HEK293T (cell line): ENCODE measurements at regions not wholly inside any gene's neighbourhood (a gene's known extent, or its start where the extent isn't known, plus 50 kb on each side); places are given as distances from the start of the nearest gene placed in this dataset.

ENCODE experiments used
- CTCF ChIA-PET: fragments of 350-600 bp; formaldehyde crosslinking; extraction: SDS; loops from one replicate; lab custom pipeline; 2021; ENCODE audit warnings: antibody characterized with exemption, inconsistent platforms; lab: Yijun Ruan, JAX
- POLR2A ChIA-PET: fragments of 350-600 bp; formaldehyde crosslinking; extraction: SDS; loops from one replicate; lab custom pipeline; 2020; ENCODE audit warnings: antibody characterized with exemption, inconsistent platforms; lab: Yijun Ruan, JAX
- DNase-seq: peaks from one replicate; pipeline ENCODE4 v3.0.0; 2012; ENCODE audit warnings: mixed read lengths; ENCODE audit errors: extremely low spot score
- ARNT ChIP-seq: fragments of 450-650 bp; IDR thresholded peaks from 2 replicates; pipeline ENCODE4 v1.6.1; 2017; ENCODE audit warnings: mild to moderate bottlenecking
- BHLHE40 ChIP-seq: fragments of 450-650 bp; IDR thresholded peaks from 2 replicates; pipeline ENCODE4 v1.6.1; 2016; ENCODE audit warnings: mild to moderate bottlenecking, moderate library complexity, borderline replicate concordance
- CTBP1 ChIP-seq: fragments of 450-650 bp; IDR thresholded peaks from 2 replicates; pipeline ENCODE4 v1.6.1; 2016; ENCODE audit warnings: borderline replicate concordance
- ELF4 ChIP-seq: fragments of 450-650 bp; IDR thresholded peaks from 2 replicates; pipeline ENCODE4 v1.6.1; 2017; ENCODE audit warnings: antibody characterized with exemption
- FOXA1 ChIP-seq: fragments of 450-650 bp; IDR thresholded peaks from 2 replicates; pipeline ENCODE4 v1.6.1; 2016; ENCODE audit warnings: mild to moderate bottlenecking
- FOXK2 ChIP-seq: fragments of 450-650 bp; IDR thresholded peaks from 2 replicates; pipeline ENCODE4 v1.6.1; 2016; ENCODE audit warnings: mild to moderate bottlenecking
- FOXM1 ChIP-seq: fragments of 450-650 bp; IDR thresholded peaks from 2 replicates; pipeline ENCODE4 v1.6.1; 2017; ENCODE audit warnings: mild to moderate bottlenecking, borderline replicate concordance
- HDGF ChIP-seq: fragments of 450-650 bp; IDR thresholded peaks from 2 replicates; pipeline ENCODE4 v1.6.1; 2017; ENCODE audit warnings: antibody characterized with exemption, borderline replicate concordance
- L3MBTL2 ChIP-seq: fragments of 450-650 bp; conservative IDR thresholded peaks from 2 replicates; pipeline ENCODE4 v1.6.1; 2016; ENCODE audit warnings: mild to moderate bottlenecking
- LEF1 ChIP-seq: fragments of 450-650 bp; IDR thresholded peaks from 2 replicates; pipeline ENCODE4 v1.6.1; 2017; ENCODE audit warnings: mild to moderate bottlenecking, borderline replicate concordance
- NFRKB ChIP-seq: fragments of 450-650 bp; IDR thresholded peaks from 2 replicates; pipeline ENCODE4 v1.6.1; 2016; ENCODE audit warnings: mild to moderate bottlenecking, moderate library complexity
- PKNOX1 ChIP-seq: fragments of 450-650 bp; IDR thresholded peaks from 2 replicates; pipeline ENCODE4 v1.6.1; 2016
- SP1 ChIP-seq: fragments of 450-650 bp; IDR thresholded peaks from 2 replicates; pipeline ENCODE4 v1.6.1; 2017
- SUZ12 ChIP-seq: fragments of 450-650 bp; IDR thresholded peaks from 2 replicates; pipeline ENCODE4 v1.6.1; 2016; ENCODE audit warnings: mild to moderate bottlenecking
- TARDBP ChIP-seq: fragments of 450-650 bp; IDR thresholded peaks from 2 replicates; pipeline ENCODE4 v1.6.1; 2016
- ZNF384 ChIP-seq: fragments of 450-650 bp; IDR thresholded peaks from 2 replicates; pipeline ENCODE4 v1.6.1; 2016

- DNase-seq, result no peak
- ChIA-PET CTCF (no interaction called here), POLR2A (no interaction called here)
- TF ChIP-seq FOXM1 (no peak), L3MBTL2 (no peak), NFRKB (no peak), TARDBP (no peak), LEF1 (no peak)
These were observed 346.6 kb downstream of the ZNF326 start for GRCh38 chr1:90341516-90341915.

GRCh38 chr1:90340606-90341005 lies 345.7 kb downstream of the ZNF326 start:
- DNase-seq, result no peak
- ChIA-PET POLR2A (no interaction called here), CTCF (no interaction called here)
- TF ChIP-seq FOXA1 (no peak), SP1 (no peak), HDGF (no peak)

- DNase-seq, result no peak
- TF ChIP-seq FOXA1 (no peak), HDGF (no peak), CTBP1 (no peak), LEF1 (no peak), SP1 (no peak), NFRKB (no peak), TARDBP (no peak), FOXM1 (no peak), BHLHE40 (no peak), ARNT (no peak), ELF4 (no peak), PKNOX1 (no peak), L3MBTL2 (no peak), SUZ12 (no peak)
- CTCF ChIA-PET, result no interaction called here
- POLR2A ChIA-PET, result no interaction called here
These were observed 344.9 kb downstream of the ZNF326 start for GRCh38 chr1:90339811-90340210.

- ChIA-PET CTCF (no interaction called here), POLR2A (no interaction called here)
- DNase-seq, result no peak
- TF ChIP-seq SUZ12, result no peak
These were observed 341.8 kb downstream of the ZNF326 start for GRCh38 chr1:90336552-90337324.

- DNase-seq, result no peak
- TF ChIP-seq ARNT, result no peak
- no peak for TF ChIP-seq ELF4
- no peak for TF ChIP-seq NFRKB
- no peak for TF ChIP-seq FOXA1
- TF ChIP-seq FOXK2, result no peak
- TF ChIP-seq SP1, result no peak
- no peak for TF ChIP-seq ZNF384
- TF ChIP-seq L3MBTL2, result no peak
- TF ChIP-seq CTBP1, result no peak
- no peak for TF ChIP-seq LEF1
- no peak for TF ChIP-seq BHLHE40
- CTCF ChIA-PET, result no interaction called here
- POLR2A ChIA-PET, result no interaction called here
These were observed 340.6 kb downstream of the ZNF326 start for GRCh38 chr1:90335558-90335957.

GRCh38 chr1:90334137-90334536 lies 339.2 kb downstream of the ZNF326 start:
- ChIA-PET CTCF (no interaction called here), POLR2A (no interaction called here)
- no peak for TF ChIP-seq FOXA1
- TF ChIP-seq TARDBP, result no peak
- TF ChIP-seq HDGF, result no peak
- no peak for TF ChIP-seq FOXK2
- TF ChIP-seq ELF4, result no peak
- no peak for TF ChIP-seq ZNF384
- TF ChIP-seq CTBP1, result no peak
- no peak for TF ChIP-seq L3MBTL2
- no peak for DNase-seq

- TF ChIP-seq NFRKB (no peak), ZNF384 (no peak), L3MBTL2 (no peak), CTBP1 (no peak), ARNT (no peak), PKNOX1 (no peak), ELF4 (no peak), FOXA1 (no peak), BHLHE40 (no peak), SUZ12 (no peak)
- POLR2A ChIA-PET, result no interaction called here
- CTCF ChIA-PET, result no interaction called here
- DNase-seq, result no peak
These were observed 330.3 kb downstream of the ZNF326 start for GRCh38 chr1:90325168-90325567.
